ENCODE measurements at regions not wholly inside any gene's neighbourhood (a gene's known extent, or its start where the extent isn't known, plus 50 kb on each side); places are given as distances from the start of the nearest gene placed in this dataset.

- WGBS (ENCODE audit: extremely low coverage, insufficient coverage, low lambda C conversion rate) = no CpG with 5 or more reads among the region's 9 CpGs
- no peak overlapping the region for H3K4ac ChIP-seq (ENCODE audit: low read depth, low read length)
- no peaks in the 10 kb centered on the region for H3K4me1 ChIP-seq (ENCODE audit: control insufficient read depth, low read depth, low read length)
- DNase-seq = no peak
- H3K18ac ChIP-seq (ENCODE audit: low read length) = no peak overlapping the region
- no peaks in the 10 kb centered on the region for H3K79me2 ChIP-seq (ENCODE audit: control insufficient read depth, insufficient read depth, low read length)
- H3K23ac ChIP-seq (ENCODE audit: low read length) = no peak overlapping the region
- H3K27me3 ChIP-seq (ENCODE audit: insufficient read depth, low read length, poor library complexity) = no peaks in the 10 kb centered on the region
- no peak overlapping the region for H3K9ac ChIP-seq (ENCODE audit: low read length)
- H4K8ac ChIP-seq (ENCODE audit: low read depth, low read length) = no peak overlapping the region
- no peak overlapping the region for H3K27ac ChIP-seq (ENCODE audit: low read depth, low read length)
- H2BK5ac ChIP-seq (ENCODE audit: low read length) = no peak overlapping the region
- no peak overlapping the region for H4K5ac ChIP-seq (ENCODE audit: low read length)
- H3K56ac ChIP-seq (ENCODE audit: low read length) = no peak overlapping the region
- H3K4me3 ChIP-seq (ENCODE audit: low read length) = no peak overlapping the region
- no peak overlapping the region for H3K4me2 ChIP-seq (ENCODE audit: low read length)
- no peaks in the 10 kb centered on the region for H3K36me3 ChIP-seq (ENCODE audit: control insufficient read depth, insufficient read depth, low read length)
- no peak overlapping the region for H2BK120ac ChIP-seq (ENCODE audit: low read depth, low read length)
- H2AK5ac ChIP-seq (ENCODE audit: low read length) = no peak overlapping the region
- H2BK15ac ChIP-seq (replicated peaks; ENCODE audit: low read depth) = no peak overlapping the region
- no peaks in the 10 kb centered on the region for H3K79me1 ChIP-seq (ENCODE audit: low read length)
Observed at GRCh38 chr11:97461934-97462333, 1072.1 kb downstream of the JRKL start.

- Histone ChIP-seq H3K23ac (ENCODE audit: low read length) (no peak overlapping the region), H3K27ac (ENCODE audit: low read depth, low read length) (no peak overlapping the region), H2BK120ac (ENCODE audit: low read depth, low read length) (no peak overlapping the region), H3K4me2 (ENCODE audit: low read length) (no peak overlapping the region), H2BK15ac (replicated peaks; ENCODE audit: low read depth) (no peak overlapping the region), H3K9ac (ENCODE audit: low read length) (no peak overlapping the region), H3K79me2 (ENCODE audit: control insufficient read depth, insufficient read depth, low read length) (no peaks in the 10 kb centered on the region), H3K56ac (ENCODE audit: low read length) (no peak overlapping the region), H4K8ac (ENCODE audit: low read depth, low read length) (no peak overlapping the region), H3K18ac (ENCODE audit: low read length) (no peak overlapping the region), H4K5ac (ENCODE audit: low read length) (no peak overlapping the region), H3K79me1 (ENCODE audit: low read length) (no peaks in the 10 kb centered on the region), H2BK5ac (ENCODE audit: low read length) (no peak overlapping the region), H3K4me3 (ENCODE audit: low read length) (no peak overlapping the region), H3K4ac (ENCODE audit: low read depth, low read length) (no peak overlapping the region), H3K27me3 (ENCODE audit: insufficient read depth, low read length, poor library complexity) (no peaks in the 10 kb centered on the region), H3K4me1 (ENCODE audit: control insufficient read depth, low read depth, low read length) (no peaks in the 10 kb centered on the region), H3K36me3 (ENCODE audit: control insufficient read depth, insufficient read depth, low read length) (no peaks in the 10 kb centered on the region), H2AK5ac (ENCODE audit: low read length) (no peak overlapping the region)
- peak; percentile 5 for DNase-seq
- WGBS (ENCODE audit: extremely low coverage, insufficient coverage, low lambda C conversion rate) = no CpG with 5 or more reads among the region's 1 CpG
Observed at GRCh38 chr11:97463891-97464290, 1074.1 kb downstream of the JRKL start.

- H3K4me1 ChIP-seq (ENCODE audit: control insufficient read depth, low read depth, low read length) = no peaks in the 10 kb centered on the region
- H2AK5ac ChIP-seq (ENCODE audit: low read length) = no peak overlapping the region
- no peak overlapping the region for H2BK5ac ChIP-seq (ENCODE audit: low read length)
- H3K23ac ChIP-seq (ENCODE audit: low read length) = no peak overlapping the region
- H2BK15ac ChIP-seq (replicated peaks; ENCODE audit: low read depth) = no peak overlapping the region
- H3K18ac ChIP-seq (ENCODE audit: low read length) = no peak overlapping the region
- H3K56ac ChIP-seq (ENCODE audit: low read length) = no peak overlapping the region
- H4K5ac ChIP-seq (ENCODE audit: low read length) = no peak overlapping the region
- H3K36me3 ChIP-seq (ENCODE audit: control insufficient read depth, insufficient read depth, low read length) = no peaks in the 10 kb centered on the region
- H3K27me3 ChIP-seq (ENCODE audit: insufficient read depth, low read length, poor library complexity) = no peaks in the 10 kb centered on the region
- H4K8ac ChIP-seq (ENCODE audit: low read depth, low read length) = no peak overlapping the region
- H2BK120ac ChIP-seq (ENCODE audit: low read depth, low read length) = no peak overlapping the region
- H3K4me2 ChIP-seq (ENCODE audit: low read length) = no peak overlapping the region
- no peaks in the 10 kb centered on the region for H3K79me2 ChIP-seq (ENCODE audit: control insufficient read depth, insufficient read depth, low read length)
- H3K4ac ChIP-seq (ENCODE audit: low read depth, low read length) = no peak overlapping the region
- no peaks in the 10 kb centered on the region for H3K79me1 ChIP-seq (ENCODE audit: low read length)
- H3K9ac ChIP-seq (ENCODE audit: low read length) = no peak overlapping the region
- H3K4me3 ChIP-seq (ENCODE audit: low read length) = no peak overlapping the region
- WGBS (ENCODE audit: extremely low coverage, insufficient coverage, low lambda C conversion rate) = no CpG with 5 or more reads among the region's 1 CpG
- no peak overlapping the region for H3K27ac ChIP-seq (ENCODE audit: low read depth, low read length)
- no peak for DNase-seq
Observed at GRCh38 chr11:97471480-97471879, 1081.7 kb downstream of the JRKL start.

- no peaks in the 10 kb centered on the region for H3K4me1 ChIP-seq (ENCODE audit: control insufficient read depth, low read depth, low read length)
- H4K5ac ChIP-seq (ENCODE audit: low read length) = no peak overlapping the region
- H3K23ac ChIP-seq (ENCODE audit: low read length) = no peak overlapping the region
- H2BK5ac ChIP-seq (ENCODE audit: low read length) = no peak overlapping the region
- H2AK5ac ChIP-seq (ENCODE audit: low read length) = no peak overlapping the region
- H3K4me3 ChIP-seq (ENCODE audit: low read length) = no peak overlapping the region
- H3K79me1 ChIP-seq (ENCODE audit: low read length) = no peaks in the 10 kb centered on the region
- H3K27me3 ChIP-seq (ENCODE audit: insufficient read depth, low read length, poor library complexity) = no peaks in the 10 kb centered on the region
- H3K18ac ChIP-seq (ENCODE audit: low read length) = no peak overlapping the region
- H3K4me2 ChIP-seq (ENCODE audit: low read length) = no peak overlapping the region
- H3K56ac ChIP-seq (ENCODE audit: low read length) = no peak overlapping the region
- no peak overlapping the region for H3K27ac ChIP-seq (ENCODE audit: low read depth, low read length)
- H3K4ac ChIP-seq (ENCODE audit: low read depth, low read length) = no peak overlapping the region
- no CpG with 5 or more reads among the region's 3 CpGs for WGBS (ENCODE audit: extremely low coverage, insufficient coverage, low lambda C conversion rate)
- H3K9ac ChIP-seq (ENCODE audit: low read length) = no peak overlapping the region
- H3K79me2 ChIP-seq (ENCODE audit: control insufficient read depth, insufficient read depth, low read length) = no peaks in the 10 kb centered on the region
- no peak overlapping the region for H4K8ac ChIP-seq (ENCODE audit: low read depth, low read length)
- no peak for DNase-seq
- no peak overlapping the region for H2BK120ac ChIP-seq (ENCODE audit: low read depth, low read length)
- no peaks in the 10 kb centered on the region for H3K36me3 ChIP-seq (ENCODE audit: control insufficient read depth, insufficient read depth, low read length)
- no peak overlapping the region for H2BK15ac ChIP-seq (replicated peaks; ENCODE audit: low read depth)
Observed at GRCh38 chr11:97487387-97487786, 1097.6 kb downstream of the JRKL start.

- WGBS (ENCODE audit: extremely low coverage, insufficient coverage, low lambda C conversion rate) = no CpG with 5 or more reads among the region's 2 CpGs
- no peak overlapping the region for H3K4me3 ChIP-seq (ENCODE audit: low read length)
- no peak overlapping the region for H3K56ac ChIP-seq (ENCODE audit: low read length)
Observed at GRCh38 chr11:97498891-97499290, 1109.1 kb downstream of the JRKL start.

GRCh38 chr11:97502201-97502600, 1112.4 kb downstream of the JRKL start:
- H3K27ac ChIP-seq (ENCODE audit: low read depth, low read length) = no peak overlapping the region

More at GRCh38 chr11:97498891-97499290, 1109.1 kb downstream of the JRKL start:
- Histone ChIP-seq H4K8ac (ENCODE audit: low read depth, low read length) (no peak overlapping the region), H3K79me2 (ENCODE audit: control insufficient read depth, insufficient read depth, low read length) (no peaks in the 10 kb centered on the region), H3K4me2 (ENCODE audit: low read length) (no peak overlapping the region), H3K18ac (ENCODE audit: low read length) (no peak overlapping the region), H3K27ac (ENCODE audit: low read depth, low read length) (no peak overlapping the region), H3K4ac (ENCODE audit: low read depth, low read length) (no peak overlapping the region), H2AK5ac (ENCODE audit: low read length) (no peak overlapping the region), H3K23ac (ENCODE audit: low read length) (no peak overlapping the region), H3K9ac (ENCODE audit: low read length) (no peak overlapping the region), H3K4me1 (ENCODE audit: control insufficient read depth, low read depth, low read length) (no peaks in the 10 kb centered on the region), H4K5ac (ENCODE audit: low read length) (no peak overlapping the region), H2BK120ac (ENCODE audit: low read depth, low read length) (no peak overlapping the region), H3K36me3 (ENCODE audit: control insufficient read depth, insufficient read depth, low read length) (no peaks in the 10 kb centered on the region), H3K79me1 (ENCODE audit: low read length) (no peaks in the 10 kb centered on the region), H2BK5ac (ENCODE audit: low read length) (no peak overlapping the region), H2BK15ac (replicated peaks; ENCODE audit: low read depth) (no peak overlapping the region), H3K27me3 (ENCODE audit: insufficient read depth, low read length, poor library complexity) (no peaks in the 10 kb centered on the region)
- DNase-seq = peak; percentile 1

More at GRCh38 chr11:97502201-97502600, 1112.4 kb downstream of the JRKL start:
- H3K79me2 ChIP-seq (ENCODE audit: control insufficient read depth, insufficient read depth, low read length) = no peaks in the 10 kb centered on the region
- H3K4me3 ChIP-seq (ENCODE audit: low read length) = no peak overlapping the region
- H3K36me3 ChIP-seq (ENCODE audit: control insufficient read depth, insufficient read depth, low read length) = no peaks in the 10 kb centered on the region
- no peak overlapping the region for H3K4ac ChIP-seq (ENCODE audit: low read depth, low read length)
- H3K4me1 ChIP-seq (ENCODE audit: control insufficient read depth, low read depth, low read length) = no peaks in the 10 kb centered on the region
- no peak overlapping the region for H3K23ac ChIP-seq (ENCODE audit: low read length)
- DNase-seq = no peak
- H3K27me3 ChIP-seq (ENCODE audit: insufficient read depth, low read length, poor library complexity) = no peaks in the 10 kb centered on the region
- no peak overlapping the region for H3K9ac ChIP-seq (ENCODE audit: low read length)
- H4K5ac ChIP-seq (ENCODE audit: low read length) = no peak overlapping the region
- no peak overlapping the region for H3K4me2 ChIP-seq (ENCODE audit: low read length)
- H3K18ac ChIP-seq (ENCODE audit: low read length) = no peak overlapping the region
- H2BK5ac ChIP-seq (ENCODE audit: low read length) = no peak overlapping the region
- H2AK5ac ChIP-seq (ENCODE audit: low read length) = no peak overlapping the region
- no peak overlapping the region for H3K56ac ChIP-seq (ENCODE audit: low read length)
- no peaks in the 10 kb centered on the region for H3K79me1 ChIP-seq (ENCODE audit: low read length)
- H2BK15ac ChIP-seq (replicated peaks; ENCODE audit: low read depth) = no peak overlapping the region
- H2BK120ac ChIP-seq (ENCODE audit: low read depth, low read length) = no peak overlapping the region
- H4K8ac ChIP-seq (ENCODE audit: low read depth, low read length) = no peak overlapping the region
- WGBS (ENCODE audit: extremely low coverage, insufficient coverage, low lambda C conversion rate) = no CpG with 5 or more reads among the region's 1 CpG

Data from mesendoderm (in vitro differentiated cells).